Astrocyte (in vitro differentiated cells and primary cell): ENCODE measurements at regions not wholly inside any gene's neighbourhood (a gene's known extent, or its start where the extent isn't known, plus 50 kb on each side); places are given as distances from the start of the nearest gene placed in this dataset.

Experiments used
- DNase-seq: peaks from one replicate; pipeline ENCODE4 v3.0.0-alpha.2; 2010; ENCODE audit warnings: low read depth
- FAIRE-seq: peaks from 2 replicates; lab custom pipeline; 2011; peaks lifted over from hg19 to GRCh38; lab: Jason Lieb, UNC
- H2AFZ ChIP-seq: 2 replicates; pipeline ENCODE4 v1.6.0; 2012; ENCODE audit warnings: low read depth, low read length, inconsistent platforms
- H3K27ac ChIP-seq: 2 replicates; pipeline ENCODE4 v1.5.1; 2011; ENCODE audit warnings: low read depth, low read length, inconsistent platforms
- H3K27me3 ChIP-seq: 2 replicates; pipeline ENCODE4 v1.6.0; 2011; ENCODE audit warnings: low read length, inconsistent platforms; ENCODE audit not compliant: insufficient read depth
- H3K36me3 ChIP-seq: 2 replicates; pipeline ENCODE4 v1.5.1; 2011; ENCODE audit warnings: low read length, inconsistent platforms; ENCODE audit not compliant: insufficient read depth
- H3K4me1 ChIP-seq: 2 replicates; pipeline ENCODE4 v1.5.1; 2011; ENCODE audit warnings: low read length, inconsistent platforms; ENCODE audit not compliant: insufficient read depth
- H3K4me2 ChIP-seq: 2 replicates; pipeline ENCODE4 v1.6.0; 2012; ENCODE audit warnings: low read length, inconsistent platforms
- H3K4me3 ChIP-seq: 2 replicates; pipeline ENCODE4 v1.5.1; 2011; ENCODE audit warnings: low read depth, mild to moderate bottlenecking, low read length, inconsistent platforms; ENCODE audit not compliant: insufficient read depth
- H3K79me2 ChIP-seq: 2 replicates; pipeline ENCODE4 v1.6.0; 2012; ENCODE audit warnings: mild to moderate bottlenecking, low read length, inconsistent platforms; ENCODE audit not compliant: insufficient read depth
- H3K9ac ChIP-seq: 2 replicates; pipeline ENCODE4 v1.6.0; 2012; ENCODE audit warnings: mild to moderate bottlenecking, low read length, inconsistent platforms
- H3K9me3 ChIP-seq: 2 replicates; pipeline ENCODE4 v1.5.1; 2012; ENCODE audit warnings: low read depth, mild to moderate bottlenecking, low read length, inconsistent platforms; ENCODE audit not compliant: insufficient read depth
- H4K20me1 ChIP-seq: 2 replicates; pipeline ENCODE4 v1.6.0; 2012; ENCODE audit warnings: low read length, inconsistent platforms; ENCODE audit not compliant: insufficient read depth
- H3K27ac Mint-ChIP-seq: one replicate; pipeline ENCODE4 v1.8.0; 2021; ENCODE audit warnings: mild to moderate bottlenecking, mixed read lengths; ENCODE audit not compliant: unreplicated experiment
- H3K27me3 Mint-ChIP-seq: one replicate; pipeline ENCODE4 v1.8.0; 2021; ENCODE audit warnings: low read depth, mixed read lengths; ENCODE audit not compliant: unreplicated experiment
- H3K36me3 Mint-ChIP-seq: one replicate; pipeline ENCODE4 v1.8.0; 2021; ENCODE audit warnings: low read depth, mixed read lengths; ENCODE audit not compliant: unreplicated experiment
- H3K4me1 Mint-ChIP-seq: one replicate; pipeline ENCODE4 v1.8.0; 2021; ENCODE audit warnings: low read depth, mixed read lengths; ENCODE audit not compliant: unreplicated experiment
- H3K4me3 Mint-ChIP-seq: one replicate; pipeline ENCODE4 v1.8.0; 2021; ENCODE audit warnings: mild to moderate bottlenecking, moderate library complexity, mixed read lengths; ENCODE audit not compliant: unreplicated experiment
- H3K9me3 Mint-ChIP-seq: one replicate; pipeline ENCODE4 v1.8.0; 2021; ENCODE audit warnings: mild to moderate bottlenecking, mixed read lengths; ENCODE audit not compliant: unreplicated experiment
- CTCF ChIP-seq: IDR thresholded peaks from 2 replicates; pipeline ENCODE4 v1.5.1; 2011; ENCODE audit warnings: low read depth, mild to moderate bottlenecking, inconsistent platforms, low read length, moderate library complexity; ENCODE audit not compliant: insufficient read depth
- EZH2 ChIP-seq: IDR thresholded peaks from 2 replicates; pipeline ENCODE4 v1.6.1; 2012; ENCODE audit warnings: mild to moderate bottlenecking, low read length, inconsistent platforms; ENCODE audit not compliant: insufficient read depth

- no peak for DNase-seq
- Histone ChIP-seq H3K4me2 (no peak overlapping the region), H3K4me1 (no peaks in the 10 kb centered on the region), H3K4me3 (no peak overlapping the region), H3K27me3 (no peaks in the 10 kb centered on the region), H2AFZ (no peak overlapping the region), H3K27ac (no peak overlapping the region), H3K9ac (no peak overlapping the region), H3K9me3 (no peaks in the 10 kb centered on the region), H3K36me3 (no peaks in the 10 kb centered on the region), H4K20me1 (no peaks in the 10 kb centered on the region), H3K79me2 (no peaks in the 10 kb centered on the region)
- H3K4me1 Mint-ChIP-seq: no peaks in the 10 kb centered on the region
- H3K4me3 Mint-ChIP-seq: no peak overlapping the region
- H3K9me3 Mint-ChIP-seq: no peaks in the 10 kb centered on the region
- no peaks in the 10 kb centered on the region for H3K36me3 Mint-ChIP-seq
- no peak for FAIRE-seq
- TF ChIP-seq EZH2: no peak
- no peak for TF ChIP-seq CTCF
- no peaks in the 10 kb centered on the region for H3K27me3 Mint-ChIP-seq
- no peak overlapping the region for H3K27ac Mint-ChIP-seq
Observed at GRCh38 chr6:82066196-82066595, 181.3 kb downstream of the IBTK start.

- H3K4me1 Mint-ChIP-seq: no peaks in the 10 kb centered on the region
- Histone ChIP-seq H3K27me3 (no peaks in the 10 kb centered on the region), H3K4me3 (no peak overlapping the region), H3K4me2 (no peak overlapping the region), H3K79me2 (no peaks in the 10 kb centered on the region), H2AFZ (no peak overlapping the region), H3K36me3 (no peaks in the 10 kb centered on the region), H3K27ac (no peak overlapping the region), H3K9me3 (no peaks in the 10 kb centered on the region), H3K9ac (no peak overlapping the region), H4K20me1 (no peaks in the 10 kb centered on the region), H3K4me1 (no peaks in the 10 kb centered on the region)
- H3K36me3 Mint-ChIP-seq: no peaks in the 10 kb centered on the region
- TF ChIP-seq EZH2 (no peak), CTCF (no peak)
- no peaks in the 10 kb centered on the region for H3K9me3 Mint-ChIP-seq
- H3K27ac Mint-ChIP-seq: no peak overlapping the region
- H3K27me3 Mint-ChIP-seq: no peaks in the 10 kb centered on the region
- no peak for DNase-seq
- H3K4me3 Mint-ChIP-seq: no peak overlapping the region
- FAIRE-seq: no peak
Observed at GRCh38 chr6:82063574-82063973, 184.0 kb downstream of the IBTK start.

- TF ChIP-seq EZH2 (no peak), CTCF (no peak)
- no peak overlapping the region for H3K27ac Mint-ChIP-seq
- no peaks in the 10 kb centered on the region for H3K9me3 ChIP-seq
- DNase-seq: no peak
- H3K27me3 ChIP-seq: no peaks in the 10 kb centered on the region
- no peak overlapping the region for H3K9ac ChIP-seq
- H3K4me2 ChIP-seq: no peak overlapping the region
- no peak overlapping the region for H2AFZ ChIP-seq
- no peak for FAIRE-seq
- no peaks in the 10 kb centered on the region for H3K4me1 ChIP-seq
- no peaks in the 10 kb centered on the region for H3K36me3 ChIP-seq
- H3K4me3 Mint-ChIP-seq: no peak overlapping the region
- no peaks in the 10 kb centered on the region for H3K36me3 Mint-ChIP-seq
- H3K27me3 Mint-ChIP-seq: no peaks in the 10 kb centered on the region
- no peaks in the 10 kb centered on the region for H3K9me3 Mint-ChIP-seq
- H3K79me2 ChIP-seq: no peaks in the 10 kb centered on the region
- H4K20me1 ChIP-seq: no peaks in the 10 kb centered on the region
- no peak overlapping the region for H3K27ac ChIP-seq
- no peaks in the 10 kb centered on the region for H3K4me1 Mint-ChIP-seq
- H3K4me3 ChIP-seq: no peak overlapping the region
Observed at GRCh38 chr6:82062219-82062618, 185.3 kb downstream of the IBTK start.
